ENCODE measurements at regions not wholly inside any gene's neighbourhood (a gene's known extent, or its start where the extent isn't known, plus 50 kb on each side); places are given as distances from the start of the nearest gene placed in this dataset.
"Not testable (repeated sequence)": the region's sequence is repeated elsewhere in the genome, so short reads cannot be mapped to it uniquely, and the experiment has no call there.

DNA sequence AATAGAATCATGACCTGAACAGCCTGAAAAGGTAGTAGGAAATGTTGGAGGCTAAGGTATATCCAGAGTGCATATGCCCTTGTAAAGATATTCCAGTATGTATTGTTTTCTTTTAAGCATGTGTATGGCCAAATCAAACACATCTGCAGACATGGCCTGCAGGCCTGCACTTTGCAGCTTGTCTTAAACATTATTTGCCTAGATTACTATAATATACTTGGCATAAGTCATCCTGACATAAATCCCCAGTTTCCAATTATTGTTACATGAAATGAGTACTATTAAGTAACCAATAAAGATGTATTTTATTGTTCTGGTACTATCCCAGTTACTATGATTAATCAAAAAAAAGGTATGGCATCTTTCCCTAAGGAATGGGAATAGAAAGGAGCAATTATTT is 169.1 kb upstream of the PTBP2 start:
- Histone ChIP-seq H3K36me3 (ENCODE audit: control insufficient read depth in 2 of 2, insufficient read depth in 2 of 2, low read length in 1 of 2) (no peaks in the 10 kb centered on the region), H3K27me3 (ENCODE audit: control insufficient read depth in 1 of 2, insufficient read depth in 2 of 2, low read length in 2 of 2) (no peaks in the 10 kb centered on the region), H3K4me1 (ENCODE audit: control insufficient read depth in 2 of 2, insufficient read depth in 2 of 2, low read length in 1 of 2) (no peaks in the 10 kb centered on the region), H3K9me3 (ENCODE audit: control insufficient read depth in 2 of 2, insufficient read depth in 1 of 2, low read depth in 1 of 2, low read length in 1 of 2) (no peaks in the 10 kb centered on the region), H3K4me3 (ENCODE audit: low read depth in 1 of 2, low read length in 2 of 2) (no peak overlapping the region), H3K27ac (ENCODE audit: low read depth in 2 of 2, low read length in 1 of 2) (no peak overlapping the region)

DNA sequence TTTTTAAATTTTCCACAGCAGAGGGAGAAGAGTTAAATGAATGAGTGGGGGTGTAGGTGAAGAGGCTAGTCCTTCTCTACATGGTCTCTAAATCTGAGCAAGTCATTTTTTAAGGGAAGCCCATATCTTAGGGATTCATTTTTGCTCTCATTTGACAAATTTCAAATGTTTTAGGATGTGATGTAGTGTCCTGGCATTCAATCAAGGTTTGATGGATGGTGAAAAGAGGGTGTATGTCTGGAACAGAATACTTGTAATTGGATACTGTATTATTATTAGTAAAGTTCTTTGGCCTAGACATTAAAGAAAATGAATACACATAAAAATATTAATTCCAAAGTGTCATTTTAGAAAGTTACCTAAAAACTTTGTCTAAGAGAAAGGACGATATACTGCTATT is 167.8 kb upstream of the PTBP2 start:
- H3K27me3 ChIP-seq (ENCODE audit: control insufficient read depth in 1 of 2, insufficient read depth in 2 of 2, low read length in 2 of 2) = no peaks in the 10 kb centered on the region
- no peaks in the 10 kb centered on the region for H3K9me3 ChIP-seq (ENCODE audit: control insufficient read depth in 2 of 2, insufficient read depth in 1 of 2, low read depth in 1 of 2, low read length in 1 of 2)
- H3K36me3 ChIP-seq (ENCODE audit: control insufficient read depth in 2 of 2, insufficient read depth in 2 of 2, low read length in 1 of 2) = no peaks in the 10 kb centered on the region
- no peak overlapping the region for H3K4me3 ChIP-seq (ENCODE audit: low read depth in 1 of 2, low read length in 2 of 2)
- no peaks in the 10 kb centered on the region for H3K4me1 ChIP-seq (ENCODE audit: control insufficient read depth in 2 of 2, insufficient read depth in 2 of 2, low read length in 1 of 2)
- WGBS, 2 donors = 80 to 91% methylated on average over 1 of the region's 1 CpG
- no peak overlapping the region for H3K27ac ChIP-seq (ENCODE audit: low read depth in 2 of 2, low read length in 1 of 2)

DNA sequence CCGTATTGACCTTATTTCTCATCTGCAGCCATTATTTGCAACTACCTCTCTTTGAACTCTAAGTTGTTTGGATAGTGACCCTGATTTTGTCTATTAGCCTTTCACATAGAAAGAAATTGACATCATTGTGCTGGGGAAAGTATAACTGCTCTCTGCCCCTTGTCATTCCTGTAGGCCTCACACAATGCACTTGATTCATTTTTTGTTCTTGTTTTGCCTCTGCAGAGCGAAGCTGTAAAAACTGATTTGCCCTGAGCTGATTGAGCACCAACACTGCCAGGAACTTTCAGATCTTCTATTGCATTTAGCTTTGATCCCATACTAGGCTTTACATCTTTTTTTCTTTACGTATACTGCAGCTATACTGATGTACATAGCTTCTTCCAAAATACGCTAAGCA is 167.2 kb upstream of the PTBP2 start:
- WGBS, 2 donors = 84 to 87% methylated on average over 4 of the region's 4 CpGs

DNA sequence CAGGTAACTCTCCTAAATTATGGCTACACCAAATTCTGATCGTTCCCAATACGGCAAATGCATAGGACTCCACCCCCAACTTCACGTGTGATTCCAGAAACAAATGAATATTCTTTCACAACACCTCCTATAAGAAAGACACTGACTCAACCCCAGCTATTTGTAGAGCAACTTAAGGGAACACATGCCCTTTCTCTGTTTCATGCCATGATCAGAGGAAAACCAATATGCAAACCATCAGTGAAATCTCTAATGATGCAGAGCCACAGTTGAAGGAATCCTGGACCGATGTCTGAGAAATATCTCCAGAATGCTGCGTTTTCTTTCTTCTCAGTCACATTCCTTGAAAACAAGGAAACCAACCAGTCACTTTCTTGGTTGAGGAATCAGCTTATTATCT is 164.2 kb upstream of the PTBP2 start:
- WGBS, 2 donors = 87 to 89% methylated on average over 5 of the region's 5 CpGs
- no peaks in the 10 kb centered on the region for H3K27me3 ChIP-seq (ENCODE audit: control insufficient read depth in 1 of 2, insufficient read depth in 2 of 2, low read length in 2 of 2)
- no peaks in the 10 kb centered on the region for H3K36me3 ChIP-seq (ENCODE audit: control insufficient read depth in 2 of 2, insufficient read depth in 2 of 2, low read length in 1 of 2)
- H3K27ac ChIP-seq (ENCODE audit: low read depth in 2 of 2, low read length in 1 of 2) = no peak overlapping the region
- H3K4me1 ChIP-seq (ENCODE audit: control insufficient read depth in 2 of 2, insufficient read depth in 2 of 2, low read length in 1 of 2) = no peaks in the 10 kb centered on the region
- no peak overlapping the region for H3K4me3 ChIP-seq (ENCODE audit: low read depth in 1 of 2, low read length in 2 of 2)
- no peaks in the 10 kb centered on the region for H3K9me3 ChIP-seq (ENCODE audit: control insufficient read depth in 2 of 2, insufficient read depth in 1 of 2, low read depth in 1 of 2, low read length in 1 of 2)

More for the DNA sequence above, 167.2 kb upstream of the PTBP2 start:
- Histone ChIP-seq H3K36me3 (ENCODE audit: control insufficient read depth in 2 of 2, insufficient read depth in 2 of 2, low read length in 1 of 2) (no peaks in the 10 kb centered on the region), H3K9me3 (ENCODE audit: control insufficient read depth in 2 of 2, insufficient read depth in 1 of 2, low read depth in 1 of 2, low read length in 1 of 2) (no peaks in the 10 kb centered on the region), H3K4me1 (ENCODE audit: control insufficient read depth in 2 of 2, insufficient read depth in 2 of 2, low read length in 1 of 2) (no peaks in the 10 kb centered on the region), H3K4me3 (ENCODE audit: low read depth in 1 of 2, low read length in 2 of 2) (no peak overlapping the region), H3K27ac (ENCODE audit: low read depth in 2 of 2, low read length in 1 of 2) (no peak overlapping the region), H3K27me3 (ENCODE audit: control insufficient read depth in 1 of 2, insufficient read depth in 2 of 2, low read length in 2 of 2) (no peaks in the 10 kb centered on the region)

DNA sequence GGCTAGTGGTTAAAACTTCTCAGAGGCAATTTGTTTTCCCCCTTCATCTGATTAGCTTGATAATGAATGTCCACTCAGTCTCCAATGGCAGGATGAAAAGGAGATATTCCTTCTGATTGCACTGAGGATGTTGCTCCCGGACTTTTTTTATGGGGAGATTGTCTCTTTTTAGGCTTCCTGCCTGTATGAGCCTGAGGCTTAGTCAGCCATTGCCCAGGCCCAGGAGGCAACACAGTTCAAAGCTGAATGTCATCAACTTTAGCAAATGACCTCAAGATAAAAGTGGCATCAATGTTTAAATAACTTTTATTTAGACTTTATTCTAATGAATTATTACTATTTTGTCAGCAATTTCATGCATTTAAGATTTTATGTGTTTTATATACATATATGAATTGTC is 162.9 kb upstream of the PTBP2 start:
- Histone ChIP-seq H3K27ac (ENCODE audit: low read depth in 2 of 2, low read length in 1 of 2) (no peak overlapping the region), H3K27me3 (ENCODE audit: control insufficient read depth in 1 of 2, insufficient read depth in 2 of 2, low read length in 2 of 2) (no peaks in the 10 kb centered on the region), H3K9me3 (ENCODE audit: control insufficient read depth in 2 of 2, insufficient read depth in 1 of 2, low read depth in 1 of 2, low read length in 1 of 2) (no peaks in the 10 kb centered on the region), H3K4me1 (ENCODE audit: control insufficient read depth in 2 of 2, insufficient read depth in 2 of 2, low read length in 1 of 2) (no peaks in the 10 kb centered on the region), H3K36me3 (ENCODE audit: control insufficient read depth in 2 of 2, insufficient read depth in 2 of 2, low read length in 1 of 2) (no peaks in the 10 kb centered on the region), H3K4me3 (ENCODE audit: low read depth in 1 of 2, low read length in 2 of 2) (no peak overlapping the region)
- 64 to 69% methylated on average over 1 of the region's 1 CpG for WGBS, 2 donors

DNA sequence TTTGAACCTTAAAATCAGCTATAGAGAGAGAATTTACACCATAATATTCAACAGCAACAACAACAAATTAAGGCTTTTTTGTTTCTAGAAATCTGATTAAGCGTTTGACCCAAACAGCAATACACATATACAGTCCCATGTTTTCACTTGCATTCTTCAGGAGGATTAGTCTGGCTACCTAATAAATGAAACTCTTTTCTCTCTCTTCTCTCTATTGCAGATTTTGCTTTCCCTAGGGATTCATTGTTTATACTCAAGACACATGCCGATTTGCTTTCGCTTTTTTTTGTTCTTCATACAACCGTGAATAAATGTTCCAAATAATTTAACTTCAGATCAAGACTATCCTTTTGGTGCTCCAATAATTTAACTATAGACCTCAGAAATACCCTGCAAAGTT is 162.4 kb upstream of the PTBP2 start:
- H3K9me3 ChIP-seq (ENCODE audit: control insufficient read depth in 2 of 2, insufficient read depth in 1 of 2, low read depth in 1 of 2, low read length in 1 of 2) = no peaks in the 10 kb centered on the region
- H3K4me3 ChIP-seq (ENCODE audit: low read depth in 1 of 2, low read length in 2 of 2) = no peak overlapping the region
- H3K27ac ChIP-seq (ENCODE audit: low read depth in 2 of 2, low read length in 1 of 2) = no peak overlapping the region
- no peaks in the 10 kb centered on the region for H3K36me3 ChIP-seq (ENCODE audit: control insufficient read depth in 2 of 2, insufficient read depth in 2 of 2, low read length in 1 of 2)
- WGBS, 2 donors = 76 to 77% methylated on average over 4 of the region's 4 CpGs
- no peaks in the 10 kb centered on the region for H3K27me3 ChIP-seq (ENCODE audit: control insufficient read depth in 1 of 2, insufficient read depth in 2 of 2, low read length in 2 of 2)
- H3K4me1 ChIP-seq (ENCODE audit: control insufficient read depth in 2 of 2, insufficient read depth in 2 of 2, low read length in 1 of 2) = no peaks in the 10 kb centered on the region

DNA sequence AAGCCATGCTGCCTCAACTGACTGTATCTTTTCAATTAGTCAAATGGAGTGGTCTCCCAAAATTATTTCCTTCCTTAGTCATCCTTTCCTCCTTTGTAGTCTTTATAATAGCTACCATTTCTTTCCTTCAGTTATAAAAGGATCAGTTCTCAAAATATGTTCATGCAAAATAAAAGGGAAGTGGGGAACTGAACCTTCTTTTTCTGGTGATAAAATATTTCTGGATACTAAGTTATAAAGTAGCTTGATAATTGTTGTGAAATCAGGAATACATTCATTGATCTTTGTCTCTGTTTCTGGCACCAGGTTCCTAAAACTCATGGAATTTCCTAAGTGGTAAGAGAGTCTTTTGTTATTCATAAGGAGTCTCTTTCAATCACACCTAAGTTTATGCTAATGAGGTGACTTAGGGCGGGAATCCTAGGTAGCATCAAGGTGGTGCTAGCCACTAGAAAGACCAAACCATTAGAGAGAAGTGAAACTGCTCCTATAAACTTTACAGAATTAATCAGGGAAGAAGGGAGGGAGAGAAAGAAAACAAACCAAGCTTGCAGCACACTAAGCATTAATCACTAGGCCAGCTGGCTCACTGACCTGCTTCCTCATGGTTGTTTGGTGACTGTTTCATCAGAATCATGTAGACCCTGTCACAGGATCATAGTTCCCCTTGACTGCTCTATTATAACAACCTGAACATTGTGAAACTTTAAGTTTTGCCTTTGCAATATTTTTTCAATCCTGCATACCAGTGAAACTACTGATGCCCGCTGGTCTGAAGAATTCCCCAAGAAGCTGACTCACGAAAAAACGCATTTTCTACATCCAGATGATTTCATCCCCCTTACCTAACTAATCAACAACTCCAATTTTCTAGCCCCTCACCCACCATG is 161.6 kb upstream of the PTBP2 start:
- H3K4me1 ChIP-seq (ENCODE audit: control insufficient read depth in 2 of 2, insufficient read depth in 2 of 2, low read length in 1 of 2) = no peaks in the 10 kb centered on the region
- no peak overlapping the region for H3K27ac ChIP-seq (ENCODE audit: low read depth in 2 of 2, low read length in 1 of 2)
- H3K36me3 ChIP-seq (ENCODE audit: control insufficient read depth in 2 of 2, insufficient read depth in 2 of 2, low read length in 1 of 2) = no peaks in the 10 kb centered on the region
- H3K4me3 ChIP-seq (ENCODE audit: low read depth in 1 of 2, low read length in 2 of 2) = no peak overlapping the region
- no peaks in the 10 kb centered on the region for H3K27me3 ChIP-seq (ENCODE audit: control insufficient read depth in 1 of 2, insufficient read depth in 2 of 2, low read length in 2 of 2)
- WGBS, 2 donors = 62 to 64% methylated on average over 4 of the region's 4 CpGs
- H3K9me3 ChIP-seq (ENCODE audit: control insufficient read depth in 2 of 2, insufficient read depth in 1 of 2, low read depth in 1 of 2, low read length in 1 of 2) = no peaks in the 10 kb centered on the region

DNA sequence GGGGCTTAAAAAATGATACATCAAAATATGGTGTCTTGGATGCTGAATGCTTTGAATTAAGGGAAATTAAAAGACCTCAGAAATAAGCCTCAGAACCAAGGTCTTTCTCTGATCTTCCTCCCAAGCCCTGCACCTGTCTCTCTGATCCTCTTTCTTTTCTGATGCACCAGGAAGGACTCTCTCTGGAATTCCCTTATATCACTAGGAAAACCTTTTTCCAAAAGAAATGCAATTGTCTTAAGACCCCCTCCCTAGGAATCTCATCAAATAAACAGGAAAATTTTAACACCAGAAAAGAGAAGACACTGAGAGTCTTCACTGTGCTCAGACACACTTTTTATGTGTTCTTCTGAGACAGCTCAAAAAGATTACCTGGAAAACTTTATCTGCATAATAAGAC is 159.5 kb upstream of the PTBP2 start:
- no peaks in the 10 kb centered on the region for H3K4me1 ChIP-seq (ENCODE audit: control insufficient read depth in 2 of 2, insufficient read depth in 2 of 2, low read length in 1 of 2)

DNA sequence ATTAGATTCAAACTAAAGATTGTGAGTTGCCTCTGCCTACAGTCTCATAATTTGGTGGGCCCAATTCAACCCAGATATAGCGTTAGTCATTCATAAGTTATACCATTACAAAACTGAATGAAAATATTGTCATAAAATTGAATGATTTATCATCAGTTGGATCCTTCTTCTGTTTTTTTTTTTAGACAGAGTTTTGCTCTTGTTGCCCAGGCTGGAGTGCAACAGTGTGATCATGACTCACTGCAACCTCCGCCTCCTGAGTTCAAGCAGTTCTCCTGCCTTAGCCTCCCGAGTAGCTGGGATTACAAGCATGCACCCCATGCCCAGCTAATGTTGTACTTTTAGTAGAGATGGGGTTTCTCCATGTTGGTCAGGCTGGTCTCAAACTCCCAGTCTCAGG is 157.2 kb upstream of the PTBP2 start:
- not testable (repeated sequence) for H3K27me3 ChIP-seq (ENCODE audit: control insufficient read depth in 1 of 2, insufficient read depth in 2 of 2, low read length in 2 of 2); H3K27ac ChIP-seq (ENCODE audit: low read depth in 2 of 2, low read length in 1 of 2); H3K36me3 ChIP-seq (ENCODE audit: control insufficient read depth in 2 of 2, insufficient read depth in 2 of 2, low read length in 1 of 2); H3K4me1 ChIP-seq (ENCODE audit: control insufficient read depth in 2 of 2, insufficient read depth in 2 of 2, low read length in 1 of 2); H3K9me3 ChIP-seq (ENCODE audit: control insufficient read depth in 2 of 2, insufficient read depth in 1 of 2, low read depth in 1 of 2, low read length in 1 of 2); H3K4me3 ChIP-seq (ENCODE audit: low read depth in 1 of 2, low read length in 2 of 2)
- WGBS, 2 donors = 90 to 93% methylated on average over 3 of the region's 3 CpGs

More for the DNA sequence above, 159.5 kb upstream of the PTBP2 start:
- H3K27ac ChIP-seq (ENCODE audit: low read depth in 2 of 2, low read length in 1 of 2) = no peak overlapping the region
- H3K27me3 ChIP-seq (ENCODE audit: control insufficient read depth in 1 of 2, insufficient read depth in 2 of 2, low read length in 2 of 2) = no peaks in the 10 kb centered on the region
- no peaks in the 10 kb centered on the region for H3K9me3 ChIP-seq (ENCODE audit: control insufficient read depth in 2 of 2, insufficient read depth in 1 of 2, low read depth in 1 of 2, low read length in 1 of 2)
- no peak overlapping the region for H3K4me3 ChIP-seq (ENCODE audit: low read depth in 1 of 2, low read length in 2 of 2)
- no peaks in the 10 kb centered on the region for H3K36me3 ChIP-seq (ENCODE audit: control insufficient read depth in 2 of 2, insufficient read depth in 2 of 2, low read length in 1 of 2)

DNA sequence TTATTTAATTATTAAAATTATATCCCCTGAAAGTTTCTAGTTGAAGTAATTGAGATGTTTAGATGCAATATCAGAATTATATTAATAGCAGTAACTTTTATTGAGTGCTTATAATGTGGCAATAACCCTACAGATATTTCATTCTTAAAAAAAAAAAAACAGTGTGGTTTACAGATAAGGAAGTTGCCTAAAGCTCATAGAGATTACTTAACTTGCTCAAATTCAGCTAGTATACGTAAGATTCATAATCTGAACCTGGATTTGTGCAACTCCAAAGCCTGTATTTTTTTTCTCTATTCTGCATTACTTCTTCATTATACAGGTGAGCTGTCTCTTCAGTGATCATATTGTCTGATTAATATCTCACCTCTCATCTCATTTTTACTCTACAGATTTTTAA is 156.0 kb upstream of the PTBP2 start:
- Histone ChIP-seq H3K27ac (ENCODE audit: low read depth in 2 of 2, low read length in 1 of 2) (no peak overlapping the region), H3K4me1 (ENCODE audit: control insufficient read depth in 2 of 2, insufficient read depth in 2 of 2, low read length in 1 of 2) (no peaks in the 10 kb centered on the region), H3K36me3 (ENCODE audit: control insufficient read depth in 2 of 2, insufficient read depth in 2 of 2, low read length in 1 of 2) (no peaks in the 10 kb centered on the region), H3K4me3 (ENCODE audit: low read depth in 1 of 2, low read length in 2 of 2) (no peak overlapping the region), H3K9me3 (ENCODE audit: control insufficient read depth in 2 of 2, insufficient read depth in 1 of 2, low read depth in 1 of 2, low read length in 1 of 2) (no peaks in the 10 kb centered on the region), H3K27me3 (ENCODE audit: control insufficient read depth in 1 of 2, insufficient read depth in 2 of 2, low read length in 2 of 2) (no peaks in the 10 kb centered on the region)
- 80 to 96% methylated on average over 1 of the region's 1 CpG for WGBS, 2 donors

All from esophagus (tissue), 2 donors.